ENCODE measurements at regions not wholly inside any gene's neighbourhood (a gene's known extent, or its start where the extent isn't known, plus 50 kb on each side); places are given as distances from the start of the nearest gene placed in this dataset.

DNA sequence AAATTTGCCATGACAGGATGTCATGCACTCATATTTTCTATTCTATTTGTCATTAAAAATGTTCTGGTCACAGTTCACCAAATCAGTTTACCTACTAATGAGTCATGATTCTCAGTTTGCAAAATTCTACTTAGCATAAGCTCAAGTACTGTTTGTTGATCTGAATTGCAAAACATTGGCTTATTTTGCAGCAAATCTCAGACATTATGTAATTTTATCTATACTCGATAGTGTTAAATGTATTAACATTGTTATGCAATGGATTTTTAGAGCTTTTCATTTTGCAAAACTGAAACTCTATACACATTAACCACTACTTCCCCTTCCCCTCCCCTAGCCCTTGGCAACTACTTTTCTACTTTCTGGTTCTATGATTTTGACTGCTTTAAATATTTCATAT, 213.8 kb upstream of the ZFP64 start:
- no peak for DNase-seq (ENCODE audit: extremely low spot score, unreplicated experiment)
- no peak overlapping the region for H3K4me3 Mint-ChIP-seq
- no peaks in the 10 kb centered on the region for H3K36me3 Mint-ChIP-seq
- H3K4me1 Mint-ChIP-seq (ENCODE audit: unreplicated experiment), result peaks cover 9% of the 10 kb centered on the region
- H3K9me3 Mint-ChIP-seq, result no peaks in the 10 kb centered on the region
- TF ChIP-seq, protein P1, sequence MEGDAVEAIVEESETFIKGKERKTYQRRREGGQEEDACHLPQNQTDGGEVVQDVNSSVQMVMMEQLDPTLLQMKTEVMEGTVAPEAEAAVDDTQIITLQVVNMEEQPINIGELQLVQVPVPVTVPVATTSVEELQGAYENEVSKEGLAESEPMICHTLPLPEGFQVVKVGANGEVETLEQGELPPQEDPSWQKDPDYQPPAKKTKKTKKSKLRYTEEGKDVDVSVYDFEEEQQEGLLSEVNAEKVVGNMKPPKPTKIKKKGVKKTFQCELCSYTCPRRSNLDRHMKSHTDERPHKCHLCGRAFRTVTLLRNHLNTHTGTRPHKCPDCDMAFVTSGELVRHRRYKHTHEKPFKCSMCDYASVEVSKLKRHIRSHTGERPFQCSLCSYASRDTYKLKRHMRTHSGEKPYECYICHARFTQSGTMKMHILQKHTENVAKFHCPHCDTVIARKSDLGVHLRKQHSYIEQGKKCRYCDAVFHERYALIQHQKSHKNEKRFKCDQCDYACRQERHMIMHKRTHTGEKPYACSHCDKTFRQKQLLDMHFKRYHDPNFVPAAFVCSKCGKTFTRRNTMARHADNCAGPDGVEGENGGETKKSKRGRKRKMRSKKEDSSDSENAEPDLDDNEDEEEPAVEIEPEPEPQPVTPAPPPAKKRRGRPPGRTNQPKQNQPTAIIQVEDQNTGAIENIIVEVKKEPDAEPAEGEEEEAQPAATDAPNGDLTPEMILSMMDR (conservative IDR thresholded peaks at IDR 0.05), result no peak
- no peak overlapping the region for H3K27ac Mint-ChIP-seq
- H3K27me3 Mint-ChIP-seq, result peaks cover 11% of the 10 kb centered on the region

DNA sequence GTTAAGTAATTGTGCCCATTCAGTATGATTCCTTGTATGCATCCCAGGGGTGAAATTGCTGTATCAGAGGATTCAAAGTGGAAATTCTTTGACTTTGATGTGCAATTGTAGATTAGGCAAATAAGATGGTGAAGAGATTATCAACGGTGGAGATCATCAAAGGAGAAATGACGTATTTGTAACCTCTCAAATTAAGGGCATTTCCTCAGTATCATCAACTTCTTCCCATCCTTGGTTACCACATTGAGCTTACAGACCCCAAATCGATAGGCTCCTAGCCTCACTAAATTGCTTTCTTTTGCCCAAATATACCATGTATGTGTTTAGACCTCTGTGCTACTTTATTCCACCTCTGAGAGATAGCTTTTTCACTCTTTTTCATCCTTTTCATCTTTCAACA, 213.1 kb upstream of the ZFP64 start:
- Mint-ChIP-seq H3K27ac (no peak overlapping the region), H3K9me3 (peaks cover 3% of the 10 kb centered on the region), H3K4me3 (no peak overlapping the region), H3K36me3 (no peaks in the 10 kb centered on the region), H3K27me3 (peaks cover 11% of the 10 kb centered on the region), H3K4me1 (ENCODE audit: unreplicated experiment) (peaks cover 1% of the 10 kb centered on the region)
- TF ChIP-seq, protein P1 (conservative IDR thresholded peaks at IDR 0.05), result no peak
- DNase-seq (ENCODE audit: extremely low spot score, unreplicated experiment), result no peak

DNA sequence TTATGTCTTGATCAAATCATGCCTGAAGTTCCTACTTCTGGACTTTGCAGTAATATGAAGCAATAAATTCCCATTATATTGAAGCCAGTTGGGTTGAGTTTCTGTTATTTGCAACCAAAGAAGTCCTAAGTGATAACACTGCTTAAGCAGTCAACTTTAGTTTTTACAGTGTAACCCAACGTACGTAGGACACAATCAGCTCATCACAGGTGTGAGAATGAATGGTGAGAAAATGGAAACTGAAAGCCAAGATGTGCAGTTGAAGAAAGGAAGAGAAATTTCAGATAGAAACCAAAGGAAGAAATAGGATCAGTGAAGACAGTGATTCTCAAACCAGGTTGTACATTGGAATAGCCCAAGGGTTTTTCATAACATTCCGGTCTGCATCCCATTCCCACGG, 211.4 kb upstream of the ZFP64 start:
- Mint-ChIP-seq H3K27ac (no peak overlapping the region), H3K9me3 (peaks cover 5% of the 10 kb centered on the region), H3K4me1 (ENCODE audit: unreplicated experiment) (no peaks in the 10 kb centered on the region), H3K27me3 (peaks cover 23% of the 10 kb centered on the region), H3K36me3 (no peaks in the 10 kb centered on the region), H3K4me3 (no peak overlapping the region)
- no peak for DNase-seq (ENCODE audit: extremely low spot score, unreplicated experiment)
- TF ChIP-seq, protein P1 (conservative IDR thresholded peaks at IDR 0.05), result no peak

DNA sequence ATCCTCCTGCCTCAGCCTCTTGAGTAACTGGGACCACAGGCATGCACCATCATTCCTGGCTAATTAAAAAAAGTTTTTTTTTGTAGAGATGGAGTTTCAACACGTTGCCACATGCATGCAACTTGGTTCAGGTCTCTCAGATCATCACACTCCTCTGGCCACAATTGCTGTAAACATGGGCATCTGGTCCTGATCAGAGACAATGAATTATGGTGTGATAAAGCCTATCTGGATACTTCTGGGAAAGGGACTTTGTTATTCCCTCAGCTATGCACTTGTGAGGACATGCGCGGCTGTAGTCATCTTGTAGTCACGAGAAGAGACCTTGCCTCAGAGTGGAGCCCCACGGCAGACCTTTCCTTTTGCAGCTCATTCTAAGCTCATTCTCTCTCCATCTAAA, 210.9 kb upstream of the ZFP64 start:
- Mint-ChIP-seq H3K9me3 (peaks cover 5% of the 10 kb centered on the region), H3K4me1 (ENCODE audit: unreplicated experiment) (no peaks in the 10 kb centered on the region), H3K4me3 (no peak overlapping the region), H3K27me3 (peaks cover 27% of the 10 kb centered on the region), H3K27ac (no peak overlapping the region), H3K36me3 (no peaks in the 10 kb centered on the region)
- DNase-seq (ENCODE audit: extremely low spot score, unreplicated experiment), result no peak
- TF ChIP-seq, protein P1 (conservative IDR thresholded peaks at IDR 0.05), result no peak

DNA sequence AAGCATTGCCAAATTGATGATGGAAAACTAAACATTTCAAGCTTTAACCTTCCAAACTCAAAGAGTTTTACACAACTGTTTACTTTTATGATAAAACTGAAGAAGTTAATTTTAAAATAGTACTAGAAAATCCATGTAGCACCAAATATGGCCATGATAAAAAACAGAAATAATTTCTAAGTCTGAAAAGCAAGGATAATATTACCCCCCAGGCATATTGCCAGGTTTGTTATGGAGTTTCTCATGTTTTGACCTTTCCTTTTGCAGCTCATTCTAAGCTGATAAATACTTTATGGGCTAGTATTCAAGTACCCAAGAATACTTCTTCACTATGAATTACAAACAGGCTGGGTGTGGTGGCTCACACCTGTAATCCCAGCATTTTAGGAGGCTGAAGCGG, 209.9 kb upstream of the ZFP64 start:
- Mint-ChIP-seq H3K27me3 (peaks cover 28% of the 10 kb centered on the region), H3K27ac (no peak overlapping the region), H3K9me3 (peaks cover 5% of the 10 kb centered on the region), H3K4me1 (ENCODE audit: unreplicated experiment) (no peaks in the 10 kb centered on the region), H3K36me3 (no peaks in the 10 kb centered on the region), H3K4me3 (no peak overlapping the region)
- TF ChIP-seq, protein P1 (conservative IDR thresholded peaks at IDR 0.05), result no peak
- no peak for DNase-seq (ENCODE audit: extremely low spot score, unreplicated experiment)

DNA sequence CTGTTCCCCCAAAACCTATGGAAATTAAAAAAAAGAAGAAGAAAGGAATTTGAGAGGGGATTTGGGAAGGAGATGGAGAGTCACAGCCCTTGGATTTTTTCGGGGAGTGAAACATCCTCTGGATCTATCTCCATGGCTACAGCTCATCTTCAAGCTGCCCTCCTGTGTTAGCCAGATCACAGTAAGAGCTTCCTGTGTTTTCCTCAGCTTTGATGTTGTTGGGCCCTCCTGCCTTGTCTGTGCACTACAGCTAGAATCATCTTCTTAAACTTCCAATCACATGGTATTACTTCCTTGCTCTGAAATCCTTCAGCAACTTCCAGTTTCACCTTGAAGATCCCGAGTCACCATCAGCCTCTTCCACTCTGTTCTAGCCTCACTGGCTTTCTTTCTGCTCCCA, 207.8 kb upstream of the ZFP64 start:
- TF ChIP-seq, protein P1 (conservative IDR thresholded peaks at IDR 0.05), result no peak
- H3K4me1 Mint-ChIP-seq (ENCODE audit: unreplicated experiment), result no peaks in the 10 kb centered on the region
- peaks cover 5% of the 10 kb centered on the region for H3K9me3 Mint-ChIP-seq
- peaks cover 28% of the 10 kb centered on the region for H3K27me3 Mint-ChIP-seq
- H3K4me3 Mint-ChIP-seq, result no peak overlapping the region
- no peak overlapping the region for H3K27ac Mint-ChIP-seq
- H3K36me3 Mint-ChIP-seq, result no peaks in the 10 kb centered on the region
- DNase-seq (ENCODE audit: extremely low spot score, unreplicated experiment), result no peak

Data from type B pancreatic cell (in vitro differentiated cells).